Astrocyte (in vitro differentiated cells and primary cell): ENCODE measurements at regions not wholly inside any gene's neighbourhood (a gene's known extent, or its start where the extent isn't known, plus 50 kb on each side); places are given as distances from the start of the nearest gene placed in this dataset.

Experiments
- EZH2 ChIP-seq: IDR thresholded peaks from 2 replicates; pipeline ENCODE4 v1.6.1; 2012; ENCODE audit warnings: mild to moderate bottlenecking, low read length, inconsistent platforms; ENCODE audit not compliant: insufficient read depth
- TF ChIP-seq, protein P1 (sequence below): IDR thresholded peaks from 2 replicates; pipeline ENCODE4 v1.5.1; 2011; ENCODE audit warnings: low read depth, mild to moderate bottlenecking, inconsistent platforms, low read length, moderate library complexity; ENCODE audit not compliant: insufficient read depth

DNA sequence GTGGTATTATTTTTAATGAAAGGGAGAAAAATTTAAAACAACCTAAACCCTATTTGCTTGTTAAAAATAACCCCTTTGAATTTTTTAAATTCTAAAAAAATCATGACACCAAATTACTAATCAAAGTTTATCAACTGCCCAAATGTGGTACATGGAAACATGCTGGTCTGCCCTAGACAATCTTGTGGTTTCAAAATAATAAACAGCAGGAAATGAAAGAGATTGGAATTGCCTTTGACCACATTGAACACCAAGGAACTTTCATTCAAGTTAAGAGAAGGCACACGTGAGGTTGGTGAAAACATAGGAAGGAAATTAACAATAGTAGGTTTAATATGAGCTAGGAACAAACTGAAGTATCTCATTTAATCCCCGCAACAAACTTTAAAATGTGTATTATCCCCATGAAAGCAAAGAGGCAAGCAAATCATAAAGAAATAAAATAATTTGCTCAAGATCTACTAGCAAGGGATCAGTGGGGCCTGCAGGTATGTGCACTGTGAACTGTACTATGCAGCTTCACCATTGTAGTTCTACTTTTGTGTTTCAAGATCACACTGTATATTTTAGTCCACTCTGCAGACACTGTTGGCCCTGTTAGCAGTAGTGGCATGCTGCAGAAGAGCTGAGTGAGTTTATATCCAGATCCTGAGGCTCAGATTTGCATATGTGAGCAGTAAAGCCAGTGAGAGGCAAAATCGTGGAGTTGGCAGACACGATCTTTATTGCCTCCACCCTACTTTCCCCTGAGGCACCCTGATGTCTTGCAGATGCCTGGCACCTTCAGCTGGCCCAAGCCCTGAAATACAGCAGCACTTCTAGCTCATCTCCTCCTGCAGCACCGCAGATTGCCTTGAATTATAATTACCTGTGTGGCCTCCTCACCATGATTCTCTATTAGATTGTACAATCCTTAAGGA, 157.8 kb upstream of the TENT5A start:
- TF ChIP-seq, protein P1, sequence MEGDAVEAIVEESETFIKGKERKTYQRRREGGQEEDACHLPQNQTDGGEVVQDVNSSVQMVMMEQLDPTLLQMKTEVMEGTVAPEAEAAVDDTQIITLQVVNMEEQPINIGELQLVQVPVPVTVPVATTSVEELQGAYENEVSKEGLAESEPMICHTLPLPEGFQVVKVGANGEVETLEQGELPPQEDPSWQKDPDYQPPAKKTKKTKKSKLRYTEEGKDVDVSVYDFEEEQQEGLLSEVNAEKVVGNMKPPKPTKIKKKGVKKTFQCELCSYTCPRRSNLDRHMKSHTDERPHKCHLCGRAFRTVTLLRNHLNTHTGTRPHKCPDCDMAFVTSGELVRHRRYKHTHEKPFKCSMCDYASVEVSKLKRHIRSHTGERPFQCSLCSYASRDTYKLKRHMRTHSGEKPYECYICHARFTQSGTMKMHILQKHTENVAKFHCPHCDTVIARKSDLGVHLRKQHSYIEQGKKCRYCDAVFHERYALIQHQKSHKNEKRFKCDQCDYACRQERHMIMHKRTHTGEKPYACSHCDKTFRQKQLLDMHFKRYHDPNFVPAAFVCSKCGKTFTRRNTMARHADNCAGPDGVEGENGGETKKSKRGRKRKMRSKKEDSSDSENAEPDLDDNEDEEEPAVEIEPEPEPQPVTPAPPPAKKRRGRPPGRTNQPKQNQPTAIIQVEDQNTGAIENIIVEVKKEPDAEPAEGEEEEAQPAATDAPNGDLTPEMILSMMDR = no peak
- no peak for TF ChIP-seq EZH2
